ENCODE measurements at regions not wholly inside any gene's neighbourhood (a gene's known extent, or its start where the extent isn't known, plus 50 kb on each side); places are given as distances from the start of the nearest gene placed in this dataset.

GRCh38 chr14:39773387-39774126, 341.3 kb upstream of the FBXO33 start:
- TF ChIP-seq, protein P1, sequence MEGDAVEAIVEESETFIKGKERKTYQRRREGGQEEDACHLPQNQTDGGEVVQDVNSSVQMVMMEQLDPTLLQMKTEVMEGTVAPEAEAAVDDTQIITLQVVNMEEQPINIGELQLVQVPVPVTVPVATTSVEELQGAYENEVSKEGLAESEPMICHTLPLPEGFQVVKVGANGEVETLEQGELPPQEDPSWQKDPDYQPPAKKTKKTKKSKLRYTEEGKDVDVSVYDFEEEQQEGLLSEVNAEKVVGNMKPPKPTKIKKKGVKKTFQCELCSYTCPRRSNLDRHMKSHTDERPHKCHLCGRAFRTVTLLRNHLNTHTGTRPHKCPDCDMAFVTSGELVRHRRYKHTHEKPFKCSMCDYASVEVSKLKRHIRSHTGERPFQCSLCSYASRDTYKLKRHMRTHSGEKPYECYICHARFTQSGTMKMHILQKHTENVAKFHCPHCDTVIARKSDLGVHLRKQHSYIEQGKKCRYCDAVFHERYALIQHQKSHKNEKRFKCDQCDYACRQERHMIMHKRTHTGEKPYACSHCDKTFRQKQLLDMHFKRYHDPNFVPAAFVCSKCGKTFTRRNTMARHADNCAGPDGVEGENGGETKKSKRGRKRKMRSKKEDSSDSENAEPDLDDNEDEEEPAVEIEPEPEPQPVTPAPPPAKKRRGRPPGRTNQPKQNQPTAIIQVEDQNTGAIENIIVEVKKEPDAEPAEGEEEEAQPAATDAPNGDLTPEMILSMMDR (conservative IDR thresholded peaks at IDR 0.05; ENCODE audit: low read depth, low read length): no peak
- TF ChIP-seq EZH2 (IDR thresholded peaks at IDR 0.05; ENCODE audit: low read length, unreplicated experiment): no peak
